GM19240 (cell line): ENCODE measurements at regions not wholly inside any gene's neighbourhood (a gene's known extent, or its start where the extent isn't known, plus 50 kb on each side); places are given as distances from the start of the nearest gene placed in this dataset.

Source experiments
- DNase-seq: peaks from one replicate; pipeline ENCODE4 v3.0.0; 2011; ENCODE audit warnings: low spot score; ENCODE audit not compliant: insufficient read length

DNA sequence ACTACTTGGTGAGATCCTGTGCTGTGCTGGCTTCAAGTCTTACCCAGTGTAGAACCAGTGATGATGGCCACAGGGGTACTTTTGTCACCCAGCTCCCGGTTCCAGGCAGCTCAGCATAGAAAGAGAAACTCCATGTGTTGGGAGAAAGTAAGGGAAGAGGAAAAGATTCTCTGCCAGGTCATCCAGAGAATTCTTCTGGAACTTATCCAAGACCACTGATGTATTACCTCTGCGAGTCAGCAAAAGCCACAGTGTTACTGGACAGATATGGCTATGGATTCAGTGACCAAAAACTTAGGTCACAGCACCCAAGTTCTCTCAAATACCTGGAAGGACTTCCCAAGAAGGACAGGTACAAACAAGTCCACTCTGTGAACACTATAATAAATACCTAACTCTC lies 399.5 kb upstream of the MIR17HG start:
- no peak for DNase-seq

DNA sequence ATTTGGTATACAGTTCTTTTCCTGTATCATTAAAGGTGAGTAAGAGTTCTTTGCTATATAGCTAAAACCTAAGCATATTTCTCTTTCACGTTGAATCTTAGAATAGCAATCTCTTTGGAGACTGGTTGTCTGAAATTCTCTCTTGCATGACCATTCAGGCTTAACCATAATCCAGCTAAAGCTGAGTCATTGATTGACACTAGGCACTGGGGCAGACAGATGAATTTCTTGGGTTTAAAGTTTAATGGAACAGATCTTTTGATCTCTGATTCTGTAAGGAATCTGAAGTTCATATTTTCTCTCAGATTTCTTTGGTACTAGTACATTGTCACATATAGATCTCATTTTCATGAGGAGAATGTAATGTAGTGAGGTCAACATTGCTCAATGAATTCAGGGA lies 397.3 kb upstream of the MIR17HG start:
- DNase-seq = no peak

DNA sequence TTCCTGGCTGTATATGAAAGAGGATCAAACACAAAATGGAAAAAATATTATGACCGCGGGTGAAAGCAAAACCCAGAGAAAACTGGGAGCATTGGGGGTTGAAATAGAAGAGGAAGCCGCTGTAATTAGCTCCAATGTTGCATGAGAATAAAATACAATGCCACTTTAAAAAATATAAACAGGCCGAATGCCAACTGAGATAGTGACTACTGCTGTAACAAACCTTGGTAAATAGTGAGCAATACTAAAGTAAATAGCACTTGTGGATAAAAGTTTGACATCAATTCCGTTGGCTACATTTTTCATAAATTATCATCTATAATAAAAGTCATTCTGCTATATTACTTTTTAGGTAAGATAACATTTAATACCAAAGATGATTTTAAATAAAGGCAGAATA lies 395.8 kb upstream of the MIR17HG start:
- no peak for DNase-seq

DNA sequence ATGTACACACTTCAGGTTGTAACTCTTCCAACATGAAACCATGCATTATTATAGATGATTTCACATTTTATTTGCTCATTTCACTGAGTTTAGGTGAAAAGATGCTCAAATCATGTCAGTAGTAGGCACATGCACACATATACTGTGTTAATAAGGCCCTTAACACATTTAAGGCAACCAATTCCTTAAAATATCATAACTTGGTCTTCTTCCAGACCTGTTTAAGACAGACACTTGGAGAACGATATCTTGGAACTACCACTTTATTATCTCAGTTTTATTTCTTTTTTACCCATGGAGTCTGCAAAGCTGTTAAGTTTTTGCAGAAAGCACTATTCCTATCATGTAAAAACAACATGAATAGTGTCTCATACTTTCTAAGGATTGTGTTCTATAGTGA lies 395.2 kb upstream of the MIR17HG start:
- DNase-seq = no peak

DNA sequence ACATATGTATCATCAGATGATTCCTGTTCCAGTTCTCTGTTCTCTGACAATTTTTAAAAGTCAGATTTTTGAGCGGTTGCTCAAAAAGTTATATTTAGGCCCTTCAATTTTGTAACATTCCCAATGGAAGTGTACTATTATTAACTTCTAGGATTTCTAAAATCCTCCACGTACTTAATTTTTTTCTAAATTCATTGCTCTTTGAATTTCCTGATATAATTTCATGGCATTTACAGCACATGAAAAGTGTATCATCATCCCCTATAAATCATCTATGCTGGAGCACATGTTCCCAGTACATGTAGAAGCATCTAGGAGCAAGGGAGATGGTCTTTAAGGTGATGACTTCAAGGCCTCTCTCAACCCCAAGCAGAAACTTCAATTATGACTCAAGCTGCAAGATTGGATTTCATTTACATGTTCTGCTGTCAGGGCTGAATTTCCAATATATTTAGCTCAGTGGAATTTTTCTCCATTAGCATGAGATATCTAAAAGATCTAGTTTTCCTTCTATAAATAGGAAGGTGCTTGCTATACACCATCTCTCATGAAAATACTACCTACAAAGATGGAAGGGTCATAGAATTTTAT lies 392.8 kb upstream of the MIR17HG start:
- DNase-seq = no peak

DNA sequence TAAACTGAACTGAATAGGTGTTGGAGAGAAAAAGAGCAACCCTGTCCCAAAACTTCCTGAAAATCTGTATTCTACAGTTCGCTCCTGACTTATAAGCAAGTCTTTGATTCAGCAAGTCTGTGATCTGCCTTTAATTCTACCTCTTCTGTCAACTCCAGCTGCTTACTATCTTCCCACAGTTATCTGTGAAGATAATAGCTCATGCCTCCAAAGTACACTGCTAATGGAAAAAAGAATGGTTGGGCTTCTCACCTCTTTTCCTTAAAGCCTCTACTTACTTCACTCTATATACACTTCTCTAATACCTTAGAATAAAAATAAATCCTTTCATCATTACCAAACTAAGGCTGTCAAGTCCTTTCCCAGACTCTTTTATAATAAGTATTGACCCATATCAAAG lies 391.5 kb upstream of the MIR17HG start:
- no peak for DNase-seq

DNA sequence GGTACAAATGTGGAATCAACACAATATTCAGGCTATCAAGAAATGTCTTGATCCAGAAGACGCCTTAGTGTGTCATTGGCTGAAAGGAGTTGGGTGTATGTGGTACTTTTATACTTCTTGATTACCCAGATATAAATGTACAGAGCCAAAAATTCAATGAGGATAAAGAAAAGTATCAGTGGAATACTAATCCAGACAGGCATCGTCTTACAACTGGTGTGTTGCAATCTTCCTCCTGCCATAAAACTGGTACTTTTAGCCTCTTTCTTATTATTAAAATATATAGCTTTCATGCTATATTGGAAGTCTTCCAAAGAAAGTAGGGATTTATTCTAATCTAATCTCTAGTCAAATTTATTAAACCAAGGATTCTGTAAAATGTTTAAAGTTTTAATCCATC lies 388.6 kb upstream of the MIR17HG start:
- DNase-seq = no peak

DNA sequence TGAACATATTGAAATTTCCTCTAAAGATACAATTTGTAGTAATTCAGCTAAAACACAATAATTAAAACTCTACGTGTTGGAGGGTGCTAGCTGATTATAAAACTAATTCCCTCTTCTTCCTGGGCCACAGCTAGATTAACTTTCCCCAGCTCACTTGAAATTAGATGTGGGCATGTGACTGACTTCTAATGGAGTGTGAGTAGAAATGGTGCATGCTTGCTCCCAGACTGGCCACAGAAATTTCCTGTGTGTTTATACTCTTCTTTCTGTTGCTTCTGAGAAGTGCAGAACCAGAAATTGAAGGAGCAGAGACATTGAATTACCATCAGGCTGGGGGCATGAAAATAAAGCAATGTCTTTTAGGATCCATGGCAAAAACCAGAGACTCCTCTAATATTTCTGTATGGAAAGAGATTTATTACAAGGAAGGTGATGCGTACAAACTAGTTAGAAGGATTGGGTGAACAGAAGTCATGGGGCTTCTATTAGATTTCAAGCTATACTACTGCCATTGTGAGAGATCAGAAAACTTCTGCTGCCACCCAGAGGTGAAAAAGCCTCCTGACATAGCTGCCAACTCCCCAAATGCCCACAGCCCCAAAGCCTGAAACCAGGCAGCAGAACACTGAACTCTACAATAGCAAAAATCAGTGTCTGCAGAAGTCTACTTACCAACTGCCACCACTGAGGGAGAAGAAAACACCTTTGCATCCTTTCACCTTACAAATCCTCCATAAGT lies 379.2 kb upstream of the MIR17HG start:
- DNase-seq = no peak

DNA sequence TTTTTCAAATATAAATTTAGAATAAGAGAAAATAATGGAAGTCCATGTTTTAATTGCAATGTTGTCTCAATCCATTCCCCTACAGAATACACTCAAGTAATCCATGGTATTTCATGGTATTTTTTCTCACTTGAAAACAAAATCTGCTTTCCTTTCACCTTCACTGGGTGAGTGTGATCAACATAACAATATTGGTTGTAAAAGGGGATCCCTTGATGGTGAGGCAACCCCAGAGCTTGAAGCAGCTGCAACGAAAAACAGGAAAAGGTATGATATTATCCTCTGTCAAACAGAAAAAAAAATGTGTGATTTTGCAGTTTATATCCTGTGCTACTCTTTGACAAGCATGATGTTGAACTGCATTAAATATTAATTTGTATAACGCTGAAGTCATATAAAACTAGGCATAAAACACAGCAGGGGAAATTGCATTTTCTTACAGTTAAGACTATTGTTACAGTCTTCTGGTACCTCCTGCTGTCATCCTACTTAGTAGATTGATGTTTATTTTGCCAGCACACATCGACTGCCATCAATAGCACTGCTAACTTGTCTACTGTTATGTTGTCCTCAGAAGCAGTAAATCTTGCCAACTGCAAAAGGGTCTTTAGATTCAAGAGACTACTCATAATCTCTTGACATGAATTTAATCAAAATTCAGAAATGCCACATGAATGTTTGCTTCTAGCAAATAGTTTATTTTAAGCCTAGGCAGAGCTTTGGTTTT lies 373.1 kb upstream of the MIR17HG start:
- no peak for DNase-seq

DNA sequence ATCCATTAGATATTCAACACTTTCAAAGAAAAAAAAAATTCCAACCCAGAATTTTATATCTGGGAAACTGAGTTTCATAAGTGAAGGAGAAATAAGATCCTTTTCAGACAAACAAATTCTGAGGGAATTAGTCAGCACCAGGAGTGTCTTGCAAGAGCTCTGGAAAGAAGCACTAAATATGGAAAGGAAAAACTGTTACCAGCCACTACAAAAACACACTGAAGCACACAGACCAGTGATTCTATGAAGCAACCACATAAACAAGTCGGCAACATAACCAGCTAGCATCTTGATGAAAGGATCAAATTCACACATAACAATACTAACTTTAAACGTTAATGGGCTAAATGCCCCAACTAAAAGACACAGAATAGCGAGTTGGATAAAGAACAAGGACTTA lies 368.4 kb upstream of the MIR17HG start:
- DNase-seq = no peak

DNA sequence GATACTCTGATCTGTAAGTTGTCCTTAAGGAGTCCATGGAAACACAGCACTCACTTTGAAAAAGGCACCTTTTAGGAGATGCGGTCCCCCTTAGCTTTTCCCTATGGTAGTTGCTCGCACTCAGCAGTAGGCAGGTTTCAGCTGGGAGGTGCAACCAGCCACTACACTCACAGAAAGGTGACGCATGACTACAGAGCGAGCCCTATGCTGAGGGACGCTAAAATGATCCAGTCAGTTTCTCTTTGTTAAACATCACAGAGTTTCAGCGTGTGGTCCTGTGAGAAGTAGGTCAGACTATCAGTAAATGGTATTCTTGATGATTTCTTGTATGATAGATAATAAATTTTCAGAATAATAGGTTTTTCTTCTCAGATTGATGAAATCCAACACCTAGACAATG lies 362.7 kb upstream of the MIR17HG start:
- DNase-seq = no peak

DNA sequence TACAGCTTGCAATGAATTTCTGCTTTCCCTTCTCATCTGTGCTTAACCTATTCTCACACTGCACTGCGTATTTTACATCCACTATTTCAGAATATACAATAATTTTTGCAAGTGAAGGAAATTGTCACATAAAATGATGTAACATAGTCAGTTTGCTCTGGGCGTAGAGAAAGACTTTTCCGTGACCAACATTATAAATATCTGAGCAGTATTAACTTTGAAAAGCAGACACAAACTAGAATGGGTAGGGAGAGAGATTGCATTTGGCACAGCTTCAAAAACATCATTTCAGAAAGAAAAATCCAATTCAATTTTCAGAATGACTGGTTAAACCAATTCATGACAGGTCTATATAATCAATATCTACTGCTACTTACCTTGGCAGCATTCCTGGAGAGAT lies 352.5 kb upstream of the MIR17HG start:
- DNase-seq = no peak

DNA sequence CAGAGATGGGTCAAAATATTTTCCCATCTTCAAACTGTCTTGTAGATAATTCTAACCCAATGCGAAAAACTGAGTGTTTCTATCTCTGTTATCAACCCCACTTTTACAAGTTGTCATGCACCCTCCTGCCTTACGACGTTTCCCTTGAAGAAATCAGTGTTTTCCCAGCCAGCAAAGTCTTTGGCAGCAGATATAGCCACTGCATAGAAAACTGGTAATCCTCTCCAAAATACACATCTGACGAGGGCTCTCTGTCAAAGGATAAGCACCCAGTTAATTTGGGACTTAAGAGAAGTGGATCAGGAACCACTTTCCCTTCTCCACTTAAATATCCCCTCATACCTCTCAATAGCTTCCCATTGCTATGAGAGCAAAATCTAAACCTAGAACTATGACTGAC lies 351.9 kb upstream of the MIR17HG start:
- DNase-seq = no peak

DNA sequence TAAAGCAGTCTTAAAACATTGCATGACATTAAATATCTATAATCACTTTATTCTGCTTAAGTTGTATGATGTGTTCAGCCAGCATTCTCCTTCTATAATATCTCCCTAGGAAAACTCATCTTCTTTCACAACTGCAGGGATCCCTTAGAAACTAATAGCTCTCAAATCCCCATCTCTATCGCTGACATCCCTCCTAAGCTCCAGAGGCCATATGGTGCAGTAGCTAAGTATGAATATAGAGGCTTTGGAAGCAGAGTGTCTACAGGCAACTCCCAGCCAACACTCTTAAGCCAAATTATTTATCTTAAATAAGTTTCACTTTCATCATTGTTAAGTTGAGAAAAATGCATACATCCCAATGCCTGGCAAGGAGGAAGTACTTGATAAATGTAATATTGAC lies 349.5 kb upstream of the MIR17HG start:
- DNase-seq = no peak

DNA sequence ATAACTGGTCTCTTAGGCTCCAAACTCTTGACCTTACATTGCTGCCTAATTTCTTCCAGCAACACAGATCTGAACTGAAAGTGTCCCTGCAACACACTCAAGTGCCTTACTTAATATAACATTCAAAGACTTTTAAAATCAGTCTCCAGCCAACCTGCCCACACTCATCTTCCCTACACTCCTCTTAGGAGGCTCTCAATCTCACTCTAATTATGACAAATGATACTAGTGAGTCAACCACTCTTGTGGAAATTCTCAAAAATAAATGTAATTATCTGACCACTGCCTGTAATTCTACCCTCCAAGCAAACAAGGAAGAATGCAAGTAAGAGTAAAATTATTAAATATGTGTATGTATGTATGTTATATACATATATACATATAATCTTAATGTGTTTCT lies 348.1 kb upstream of the MIR17HG start:
- DNase-seq = no peak

DNA sequence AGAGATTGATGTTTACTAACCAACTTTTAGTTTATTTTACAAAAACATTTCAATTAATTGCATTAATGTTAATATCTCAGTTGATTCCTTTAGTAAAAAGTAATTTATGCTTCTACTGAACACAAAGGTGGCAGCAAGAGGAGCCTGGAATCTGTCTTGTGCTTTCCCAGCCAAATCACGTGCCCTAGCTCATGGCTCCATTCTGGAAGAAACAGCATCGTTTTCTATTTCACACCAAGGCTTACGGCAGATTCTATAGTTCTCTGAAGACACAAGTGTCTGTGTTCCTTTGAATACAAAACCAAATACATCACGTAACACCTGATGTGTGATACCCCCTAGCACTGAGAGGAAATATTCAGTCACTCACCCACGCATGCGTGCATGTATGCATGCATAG lies 346.1 kb upstream of the MIR17HG start:
- DNase-seq = no peak

DNA sequence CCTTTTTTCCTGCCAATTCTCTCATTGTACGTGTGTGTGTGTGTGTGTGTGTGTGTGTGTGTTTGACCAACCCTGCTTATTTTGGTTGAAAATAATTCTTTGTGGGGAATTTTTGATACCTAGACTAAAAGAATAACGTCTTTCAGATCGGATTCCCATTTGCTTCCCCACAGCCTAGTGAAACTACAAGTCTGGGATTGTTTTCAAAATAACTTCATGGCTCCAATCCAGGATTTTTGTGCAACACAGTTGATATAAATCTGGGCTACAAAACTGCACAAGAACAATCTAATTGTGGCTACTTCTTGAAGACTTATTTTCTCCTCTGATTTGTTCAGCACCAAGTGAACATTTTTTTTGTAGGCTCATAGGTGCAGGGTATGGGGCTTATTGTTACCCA lies 332.8 kb upstream of the MIR17HG start:
- no peak for DNase-seq

DNA sequence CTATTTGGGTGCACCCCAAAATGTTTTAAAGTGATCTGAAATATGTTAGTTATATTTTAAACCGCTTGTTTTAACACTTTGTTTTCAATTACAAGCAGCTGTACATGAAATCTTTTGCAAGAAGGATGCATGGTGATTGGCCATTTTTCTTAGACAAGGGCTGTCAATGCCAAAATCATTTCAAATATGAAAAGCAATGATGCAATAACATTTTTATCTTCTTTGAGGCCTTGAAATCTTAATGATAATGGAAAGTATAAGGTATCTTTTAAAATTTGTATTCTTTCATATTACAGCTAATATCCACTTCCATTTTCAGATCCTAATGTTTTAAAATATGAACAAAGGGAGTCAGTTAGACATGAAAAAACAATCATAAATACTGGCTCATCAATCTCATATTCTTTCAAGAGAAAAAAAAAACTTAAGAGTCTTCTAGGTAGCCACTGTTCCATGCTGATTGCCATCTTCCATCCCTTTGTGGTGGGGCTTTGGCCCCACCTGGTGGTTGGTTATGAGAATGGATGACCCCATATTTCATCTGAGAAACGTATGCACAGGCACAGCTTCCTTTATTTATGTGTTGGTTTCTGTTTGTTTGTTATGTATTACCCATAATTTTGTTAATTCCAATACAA lies 330.3 kb upstream of the MIR17HG start:
- peak; percentile 29 for DNase-seq

DNA sequence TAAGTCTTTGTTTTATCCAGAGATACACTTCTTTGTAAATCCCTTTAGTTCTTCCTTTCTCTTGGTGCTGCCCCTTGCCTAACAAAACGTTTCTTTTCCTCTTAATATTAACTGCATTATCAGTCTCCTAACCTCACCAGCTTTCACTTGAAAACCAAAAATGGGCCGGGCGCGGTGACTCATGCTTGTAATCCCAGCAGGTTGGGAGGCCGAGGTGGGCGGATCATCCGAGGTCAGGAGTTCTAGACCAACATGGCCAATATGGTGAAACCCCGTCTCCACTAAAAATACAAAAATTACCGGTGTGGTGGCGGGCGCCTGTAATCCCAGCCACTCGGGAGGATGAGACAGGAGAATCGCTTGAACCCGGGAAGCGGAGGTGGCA lies 329.8 kb upstream of the MIR17HG start:
- no peak for DNase-seq

DNA sequence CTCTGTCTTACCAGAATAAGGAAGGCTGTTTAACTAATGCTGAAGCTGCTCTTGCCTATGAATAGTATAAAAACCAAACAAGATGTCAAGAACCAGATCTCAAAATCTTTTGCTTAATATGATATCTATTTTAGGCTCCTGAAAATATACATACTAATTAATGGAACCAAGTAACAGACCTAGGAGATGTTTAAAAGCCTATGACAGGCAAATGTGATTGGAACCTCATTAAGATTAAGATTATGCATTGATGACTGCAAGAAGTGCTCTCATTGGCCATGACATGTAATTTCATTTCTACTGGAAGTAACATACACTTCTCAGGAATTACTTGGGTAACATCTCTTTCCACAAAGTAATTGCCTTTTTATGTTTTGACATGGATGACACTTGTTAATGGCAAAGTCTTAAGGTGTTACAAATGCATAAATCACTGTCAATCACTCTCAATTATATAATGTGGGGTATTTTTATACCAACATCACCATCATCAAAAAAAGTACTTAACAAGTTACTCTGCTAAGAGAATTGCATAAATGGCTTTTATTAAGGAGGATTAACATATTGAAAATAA lies 326.9 kb upstream of the MIR17HG start:
- no peak for DNase-seq

DNA sequence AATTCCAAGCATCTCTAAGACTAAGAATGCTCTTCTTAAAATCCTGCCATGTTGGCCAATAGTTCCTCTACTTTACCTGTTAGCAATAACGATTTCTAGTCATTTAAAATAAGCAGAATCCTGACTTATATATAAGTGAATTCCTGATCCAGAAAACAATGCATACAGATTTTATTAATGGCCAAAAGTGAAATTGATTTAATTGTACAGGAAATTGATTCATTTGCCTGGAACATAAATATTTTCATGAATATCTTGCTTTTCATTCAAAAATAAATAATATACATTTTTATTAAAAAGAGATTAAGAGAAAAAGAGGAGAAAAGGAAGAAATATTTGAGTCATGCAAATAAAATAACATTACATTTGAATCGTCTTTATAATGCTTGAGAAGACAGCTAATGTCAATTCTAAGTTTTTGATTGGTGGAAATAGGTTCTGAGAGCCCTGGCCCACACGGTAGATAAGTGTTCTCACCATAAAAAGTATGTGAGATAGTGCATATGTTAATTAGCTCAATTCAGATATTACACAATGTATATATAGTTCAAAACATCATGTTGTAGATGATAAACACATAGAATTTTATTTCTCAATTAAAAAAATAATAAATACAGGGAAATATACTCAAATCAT lies 323.2 kb upstream of the MIR17HG start:
- no peak for DNase-seq

DNA sequence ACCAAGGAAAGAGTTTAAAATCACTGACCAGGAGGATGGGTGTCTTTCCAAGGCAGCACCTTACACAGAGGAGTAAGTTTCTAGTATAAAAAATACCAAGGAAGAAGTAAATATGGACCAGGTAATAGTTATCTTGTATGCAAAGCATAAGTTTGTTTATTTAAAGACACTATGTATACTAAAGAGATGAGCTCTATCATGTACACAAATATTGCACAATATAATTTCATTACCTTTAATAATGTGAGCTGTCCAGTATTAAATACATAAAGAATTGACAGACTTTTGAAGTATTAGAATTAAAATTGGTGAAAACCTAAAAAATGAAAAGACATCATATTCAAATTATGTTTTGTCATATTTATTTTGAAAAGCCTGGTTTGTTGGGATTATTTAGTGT lies 322.0 kb upstream of the MIR17HG start:
- DNase-seq = no peak
